ENCODE measurements at regions not wholly inside any gene's neighbourhood (a gene's known extent, or its start where the extent isn't known, plus 50 kb on each side); places are given as distances from the start of the nearest gene placed in this dataset.

GRCh38 chr6:8858854-8859331 is 423.5 kb upstream of the SLC35B3 start:
- TF ChIP-seq, protein P1, sequence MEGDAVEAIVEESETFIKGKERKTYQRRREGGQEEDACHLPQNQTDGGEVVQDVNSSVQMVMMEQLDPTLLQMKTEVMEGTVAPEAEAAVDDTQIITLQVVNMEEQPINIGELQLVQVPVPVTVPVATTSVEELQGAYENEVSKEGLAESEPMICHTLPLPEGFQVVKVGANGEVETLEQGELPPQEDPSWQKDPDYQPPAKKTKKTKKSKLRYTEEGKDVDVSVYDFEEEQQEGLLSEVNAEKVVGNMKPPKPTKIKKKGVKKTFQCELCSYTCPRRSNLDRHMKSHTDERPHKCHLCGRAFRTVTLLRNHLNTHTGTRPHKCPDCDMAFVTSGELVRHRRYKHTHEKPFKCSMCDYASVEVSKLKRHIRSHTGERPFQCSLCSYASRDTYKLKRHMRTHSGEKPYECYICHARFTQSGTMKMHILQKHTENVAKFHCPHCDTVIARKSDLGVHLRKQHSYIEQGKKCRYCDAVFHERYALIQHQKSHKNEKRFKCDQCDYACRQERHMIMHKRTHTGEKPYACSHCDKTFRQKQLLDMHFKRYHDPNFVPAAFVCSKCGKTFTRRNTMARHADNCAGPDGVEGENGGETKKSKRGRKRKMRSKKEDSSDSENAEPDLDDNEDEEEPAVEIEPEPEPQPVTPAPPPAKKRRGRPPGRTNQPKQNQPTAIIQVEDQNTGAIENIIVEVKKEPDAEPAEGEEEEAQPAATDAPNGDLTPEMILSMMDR (conservative IDR thresholded peaks at IDR 0.05 in 1 of 2, IDR thresholded peaks at IDR 0.05 in 1 of 2; ENCODE audit: extremely low read depth in 1 of 2, insufficient read depth in 1 of 2, low read depth in 1 of 2, low read length in 2 of 2): no peak
- TF ChIP-seq EZH2 (IDR thresholded peaks at IDR 0.05; ENCODE audit: borderline replicate concordance, low read length): no peak

All from mammary epithelial cell (primary cell).